Neuronal stem cell (in vitro differentiated cells): ENCODE measurements at regions not wholly inside any gene's neighbourhood (a gene's known extent, or its start where the extent isn't known, plus 50 kb on each side); places are given as distances from the start of the nearest gene placed in this dataset.
"Not testable (repeated sequence)": the region's sequence is repeated elsewhere in the genome, so short reads cannot be mapped to it uniquely, and the experiment has no call there.

Experiments used
- DNase-seq: peaks from one replicate; pipeline ENCODE4 v3.0.0-alpha.2; 2013; ENCODE audit warnings: low spot score
- H2AFZ ChIP-seq: one replicate; pipeline ENCODE4 v1.6.1; 2013; ENCODE audit warnings: mild to moderate bottlenecking, low read length, inconsistent platforms
- H2AK5ac ChIP-seq: 2 replicates; pipeline ENCODE4 v1.6.1; 2013; ENCODE audit warnings: low read depth, mild to moderate bottlenecking, inconsistent platforms, low read length, moderate library complexity, mixed read lengths
- H2BK120ac ChIP-seq: 2 replicates; pipeline ENCODE4 v1.6.1; 2013; ENCODE audit warnings: low read depth, mild to moderate bottlenecking, inconsistent platforms, low read length, moderate library complexity, mixed read lengths
- H2BK12ac ChIP-seq: one replicate; pipeline ENCODE4 v1.6.1; 2013; ENCODE audit warnings: low read length, inconsistent platforms
- H2BK15ac ChIP-seq: 2 replicates; pipeline ENCODE4 v1.6.1; 2013; ENCODE audit warnings: mild to moderate bottlenecking, low read length, inconsistent platforms, mixed read lengths
- H2BK5ac ChIP-seq: one replicate; pipeline ENCODE4 v1.6.1; 2013; ENCODE audit warnings: inconsistent platforms, mild to moderate bottlenecking, low read length, moderate library complexity
- H3K14ac ChIP-seq: one replicate; pipeline ENCODE4 v1.6.1; 2013; ENCODE audit warnings: low read length, inconsistent platforms
- H3K18ac ChIP-seq: 2 replicates; pipeline ENCODE4 v1.6.1; 2013; ENCODE audit warnings: low read length, inconsistent platforms
- H3K23ac ChIP-seq: 2 replicates; pipeline ENCODE4 v1.6.1; 2013; ENCODE audit warnings: low read depth, mild to moderate bottlenecking, mixed read lengths, low read length, inconsistent platforms; ENCODE audit not compliant: poor library complexity
- H3K27ac ChIP-seq: replicated peaks from 3 replicates; pipeline ENCODE4 v1.5.1; 2013; ENCODE audit warnings: low read length, inconsistent platforms
- H3K27me3 ChIP-seq, 3 experiments: 2 replicates each; pipeline ENCODE4 v1.6.1; 2013; ENCODE audit warnings: low read length in 3 of 3, mild to moderate bottlenecking in 2 of 3, inconsistent platforms in 1 of 3, low read depth in 1 of 3, mixed read lengths in 1 of 3, moderate library complexity in 1 of 3; ENCODE audit not compliant: control insufficient read depth in 3 of 3, insufficient read depth in 3 of 3
- H3K36me3 ChIP-seq, 2 donors: replicated peaks in 1 of 2; 2 replicates each; pipeline ENCODE4 v1.6.1; 2013; ENCODE audit warnings: low read length in 2 of 2; ENCODE audit not compliant: control insufficient read depth in 2 of 2, insufficient read depth in 2 of 2
- H3K4ac ChIP-seq: 2 replicates; pipeline ENCODE4 v1.6.1; 2013; ENCODE audit warnings: inconsistent platforms, mild to moderate bottlenecking, low read length, moderate library complexity
- H3K4me1 ChIP-seq, 2 donors: 1 replicate in 1 of 2; 2 replicates in 1 of 2; pipeline ENCODE4 v1.6.1; 2013; ENCODE audit warnings: low read length in 2 of 2, low read depth in 1 of 2; ENCODE audit not compliant: control insufficient read depth in 2 of 2, insufficient read depth in 1 of 2
- H3K4me2 ChIP-seq: one replicate; pipeline ENCODE4 v1.6.1; 2013; ENCODE audit warnings: mild to moderate bottlenecking, low read length, inconsistent platforms; ENCODE audit not compliant: insufficient read depth, poor library complexity, severe bottlenecking
- H3K4me3 ChIP-seq, 2 donors: 2 replicates each; pipeline ENCODE4 v1.5.1; 2013; ENCODE audit warnings: low read length in 2 of 2, mild to moderate bottlenecking in 2 of 2, inconsistent platforms in 1 of 2, moderate library complexity in 1 of 2
- H3K79me1 ChIP-seq: one replicate; pipeline ENCODE4 v1.6.1; 2013; ENCODE audit warnings: low read depth, mild to moderate bottlenecking, inconsistent platforms, low read length, moderate library complexity
- H3K9ac ChIP-seq: one replicate; pipeline ENCODE4 v1.6.1; 2013; ENCODE audit warnings: mild to moderate bottlenecking, low read depth, low read length, inconsistent platforms; ENCODE audit not compliant: poor library complexity
- H3K9me3 ChIP-seq, 2 donors: replicated peaks in 1 of 2; 2 replicates each; pipeline versions ENCODE3 to v1.6.1; 2013; ENCODE audit warnings: low read length in 2 of 2, mild to moderate bottlenecking in 2 of 2, inconsistent platforms in 1 of 2, low read depth in 1 of 2, mixed read lengths in 1 of 2, moderate library complexity in 1 of 2; ENCODE audit not compliant: control insufficient read depth in 2 of 2, insufficient read depth in 1 of 2
- H4K8ac ChIP-seq: one replicate; pipeline ENCODE4 v1.6.1; 2013; ENCODE audit warnings: low read depth, mild to moderate bottlenecking, inconsistent platforms, low read length, moderate library complexity
- H4K91ac ChIP-seq: one replicate; pipeline ENCODE4 v1.6.1; 2013; ENCODE audit warnings: low read length, low read depth, mild to moderate bottlenecking, inconsistent platforms; ENCODE audit not compliant: poor library complexity
- WGBS, 2 donors: extraction: QIAGEN DNeasy Blood & Tissue Kit; methylation state at CpG; one replicate each; pipeline ENCODE4 v1.1.7; 2013; ENCODE audit warnings: missing lambda C conversion rate in 2 of 2, mixed read lengths in 1 of 2; ENCODE audit not compliant: insufficient read length in 2 of 2, insufficient replicate concordance in 1 of 2; ENCODE audit errors: extremely low coverage in 2 of 2; 5-methylcytosine and 5-hydroxymethylcytosine counted together

- H3K36me3 ChIP-seq, H4K8ac ChIP-seq, H3K9me3 ChIP-seq, H3K23ac ChIP-seq, H3K27me3 ChIP-seq, H3K4me2 ChIP-seq, H4K91ac ChIP-seq, H2AFZ ChIP-seq, H3K27ac ChIP-seq, H2BK15ac ChIP-seq, H3K79me1 ChIP-seq, H3K14ac ChIP-seq, H3K4me1 ChIP-seq, H3K9ac ChIP-seq, H3K4ac ChIP-seq, DNase-seq, H2BK5ac ChIP-seq, H3K18ac ChIP-seq, H3K4me3 ChIP-seq, H2AK5ac ChIP-seq, H2BK120ac ChIP-seq, H2BK12ac ChIP-seq: not testable (repeated sequence)
- no CpG with 5 or more reads among the region's 3 CpGs for WGBS, 2 donors
Measured at GRCh38 chr20:29122784-29123183, 2134.7 kb upstream of the DEFB115 start.

- no peaks in the 10 kb centered on the region for H3K27me3 ChIP-seq
- no peak overlapping the region for H3K9ac ChIP-seq
- H3K4me2 ChIP-seq = no peak overlapping the region
- H3K36me3 ChIP-seq = no peaks in the 10 kb centered on the region
- H2BK12ac ChIP-seq = no peak overlapping the region
- no peak overlapping the region for H3K4ac ChIP-seq
- H2AFZ ChIP-seq = no peak overlapping the region
- no peaks in the 10 kb centered on the region for H3K4me1 ChIP-seq
- no peak overlapping the region for H3K23ac ChIP-seq
- no peaks in the 10 kb centered on the region for H3K79me1 ChIP-seq
- H2BK15ac ChIP-seq = no peak overlapping the region
- no peak overlapping the region for H3K18ac ChIP-seq
- H3K4me3 ChIP-seq = no peak overlapping the region
- no peak overlapping the region for H4K8ac ChIP-seq
- no peak overlapping the region for H2AK5ac ChIP-seq
- whole genome bisulfite sequencing, 2 donors = no CpG with 5 or more reads among the region's 1 CpG
- no peak for DNase-seq
- no peak overlapping the region for H3K27ac ChIP-seq
- no peak overlapping the region for H3K14ac ChIP-seq
- no peak overlapping the region for H2BK120ac ChIP-seq
- no peak overlapping the region for H4K91ac ChIP-seq
- no peak overlapping the region for H2BK5ac ChIP-seq
- peaks cover 0 to 6% of the 10 kb centered on the region in 2 donors for H3K9me3 ChIP-seq
Measured at GRCh38 chr20:29123861-29124260, 2133.6 kb upstream of the DEFB115 start.
